ENCODE measurements at regions not wholly inside any gene's neighbourhood (a gene's known extent, or its start where the extent isn't known, plus 50 kb on each side); places are given as distances from the start of the nearest gene placed in this dataset.

DNA sequence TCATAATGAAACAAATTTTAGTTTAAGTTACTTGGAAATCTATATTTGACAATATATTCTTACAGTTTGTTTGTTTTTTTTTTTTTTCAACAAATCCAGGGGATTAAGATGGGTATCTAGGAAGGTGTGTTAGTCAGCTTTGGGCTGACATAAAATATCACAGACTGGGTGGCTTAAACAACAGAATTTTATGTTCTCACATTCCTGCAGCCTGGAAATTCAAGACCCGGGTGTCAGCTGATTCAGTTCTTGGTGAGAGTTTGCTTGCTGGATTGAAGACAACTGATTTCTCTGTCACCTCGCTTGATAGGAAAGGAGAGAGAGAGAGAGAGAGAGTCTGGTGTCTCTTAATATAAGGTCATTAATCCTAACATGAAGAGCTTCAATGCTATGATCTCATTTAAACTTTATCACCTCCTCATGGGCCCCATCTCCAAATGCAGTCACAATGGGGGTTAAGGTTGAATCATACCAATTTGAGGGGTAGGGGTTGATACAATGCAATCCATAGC is 465.2 kb downstream of the CENPC start:
- ChIA-PET CTCF (no interaction called here), POLR2A (no interaction called here)
- TF ChIP-seq SUZ12 (IDR thresholded peaks at IDR 0.05) (no peak), TARDBP (IDR thresholded peaks at IDR 0.05) (no peak), L3MBTL2 (conservative IDR thresholded peaks at IDR 0.05) (no peak)
- no peak for DNase-seq (ENCODE audit: extremely low spot score)

DNA sequence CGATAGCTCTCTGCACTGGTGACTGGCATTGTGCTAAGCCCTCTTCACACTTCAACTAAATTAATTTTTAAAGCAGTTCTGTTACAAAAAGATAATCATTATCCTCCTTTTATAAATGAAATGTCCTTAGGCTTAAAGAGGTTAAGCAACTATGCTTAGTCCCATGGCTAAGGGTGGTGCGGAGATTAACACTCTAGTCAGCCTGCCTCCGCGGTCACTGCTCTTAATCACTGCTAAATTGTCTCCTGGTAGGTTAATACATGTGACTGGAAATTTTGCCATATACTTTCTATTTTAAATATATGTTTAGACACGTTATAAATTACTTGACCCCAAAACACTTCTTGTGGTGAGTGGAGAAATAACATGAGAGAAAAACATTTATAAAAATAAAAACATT is 473.7 kb downstream of the CENPC start:
- CTCF ChIA-PET: no interaction called here

DNA sequence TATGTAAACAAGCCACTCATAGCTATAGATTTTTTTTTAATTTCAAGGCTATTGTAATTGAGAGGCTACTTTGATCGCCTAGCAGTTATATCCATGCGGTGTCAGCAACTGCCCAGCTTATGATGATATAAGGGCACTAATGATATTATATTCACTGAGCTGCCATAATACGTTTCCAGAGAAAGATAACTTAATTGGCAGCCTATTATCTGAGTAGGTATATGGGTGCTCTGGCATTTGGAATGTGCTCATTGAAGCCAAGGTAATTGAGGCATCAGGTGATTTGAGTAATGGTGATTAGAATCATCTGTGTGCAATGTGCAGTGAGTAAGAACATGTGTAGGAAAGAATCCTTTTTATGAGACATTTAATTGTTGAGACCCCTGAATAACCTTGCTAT is 490.0 kb downstream of the CENPC start:
- no peak for DNase-seq (ENCODE audit: extremely low spot score)
- CTCF ChIA-PET: no interaction called here
- no peak for TF ChIP-seq NFRKB (IDR thresholded peaks at IDR 0.05)
- TF ChIP-seq, protein P1, sequence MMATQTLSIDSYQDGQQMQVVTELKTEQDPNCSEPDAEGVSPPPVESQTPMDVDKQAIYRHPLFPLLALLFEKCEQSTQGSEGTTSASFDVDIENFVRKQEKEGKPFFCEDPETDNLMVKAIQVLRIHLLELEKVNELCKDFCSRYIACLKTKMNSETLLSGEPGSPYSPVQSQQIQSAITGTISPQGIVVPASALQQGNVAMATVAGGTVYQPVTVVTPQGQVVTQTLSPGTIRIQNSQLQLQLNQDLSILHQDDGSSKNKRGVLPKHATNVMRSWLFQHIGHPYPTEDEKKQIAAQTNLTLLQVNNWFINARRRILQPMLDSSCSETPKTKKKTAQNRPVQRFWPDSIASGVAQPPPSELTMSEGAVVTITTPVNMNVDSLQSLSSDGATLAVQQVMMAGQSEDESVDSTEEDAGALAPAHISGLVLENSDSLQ (IDR thresholded peaks at IDR 0.05): no peak
- no peak for TF ChIP-seq LEF1 (IDR thresholded peaks at IDR 0.05; ENCODE audit: borderline replicate concordance)
- POLR2A ChIA-PET: no interaction called here

More for the DNA sequence above, 473.7 kb downstream of the CENPC start:
- POLR2A ChIA-PET: no interaction called here
- no peak for DNase-seq (ENCODE audit: extremely low spot score)
- TF ChIP-seq ARNT (IDR thresholded peaks at IDR 0.05) (no peak), SP1 (IDR thresholded peaks at IDR 0.05) (no peak), ELF4 (IDR thresholded peaks at IDR 0.05) (no peak), ZNF384 (IDR thresholded peaks at IDR 0.05) (no peak), TARDBP (IDR thresholded peaks at IDR 0.05) (no peak), BHLHE40 (IDR thresholded peaks at IDR 0.05; ENCODE audit: borderline replicate concordance) (no peak), NFRKB (IDR thresholded peaks at IDR 0.05) (no peak), LEF1 (IDR thresholded peaks at IDR 0.05; ENCODE audit: borderline replicate concordance) (no peak)
- TF ChIP-seq, protein P1 (IDR thresholded peaks at IDR 0.05): no peak

DNA sequence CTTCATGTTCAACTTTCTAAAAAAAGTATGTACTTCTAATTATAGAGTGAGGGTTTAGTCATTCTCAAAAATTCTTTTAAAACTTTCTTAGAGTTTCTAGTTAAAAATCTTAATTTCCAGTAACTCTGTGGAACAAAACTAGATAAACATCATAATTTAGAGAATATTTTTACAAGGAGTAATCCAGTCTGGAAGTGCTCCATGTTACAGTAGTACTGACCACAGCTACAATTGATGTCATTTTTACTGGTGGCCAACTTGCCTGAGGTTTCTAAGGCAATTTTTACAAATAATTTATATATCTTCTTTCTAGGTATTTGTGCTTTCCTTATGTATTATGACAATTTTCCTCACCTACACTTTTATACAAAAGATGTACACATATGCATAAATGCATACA is 490.4 kb downstream of the CENPC start:
- ChIA-PET CTCF (no interaction called here), POLR2A (no interaction called here)
- TF ChIP-seq FOXM1 (IDR thresholded peaks at IDR 0.05; ENCODE audit: borderline replicate concordance) (no peak), HDGF (IDR thresholded peaks at IDR 0.05; ENCODE audit: borderline replicate concordance) (no peak), SUZ12 (IDR thresholded peaks at IDR 0.05) (no peak), SP1 (IDR thresholded peaks at IDR 0.05) (no peak), ZNF384 (IDR thresholded peaks at IDR 0.05) (no peak), BHLHE40 (IDR thresholded peaks at IDR 0.05; ENCODE audit: borderline replicate concordance) (no peak), ARNT (IDR thresholded peaks at IDR 0.05) (no peak), TARDBP (IDR thresholded peaks at IDR 0.05) (no peak), FOXA1 (IDR thresholded peaks at IDR 0.05) (no peak)
- TF ChIP-seq, protein P1 (IDR thresholded peaks at IDR 0.05): no peak
- DNase-seq (ENCODE audit: extremely low spot score): no peak

DNA sequence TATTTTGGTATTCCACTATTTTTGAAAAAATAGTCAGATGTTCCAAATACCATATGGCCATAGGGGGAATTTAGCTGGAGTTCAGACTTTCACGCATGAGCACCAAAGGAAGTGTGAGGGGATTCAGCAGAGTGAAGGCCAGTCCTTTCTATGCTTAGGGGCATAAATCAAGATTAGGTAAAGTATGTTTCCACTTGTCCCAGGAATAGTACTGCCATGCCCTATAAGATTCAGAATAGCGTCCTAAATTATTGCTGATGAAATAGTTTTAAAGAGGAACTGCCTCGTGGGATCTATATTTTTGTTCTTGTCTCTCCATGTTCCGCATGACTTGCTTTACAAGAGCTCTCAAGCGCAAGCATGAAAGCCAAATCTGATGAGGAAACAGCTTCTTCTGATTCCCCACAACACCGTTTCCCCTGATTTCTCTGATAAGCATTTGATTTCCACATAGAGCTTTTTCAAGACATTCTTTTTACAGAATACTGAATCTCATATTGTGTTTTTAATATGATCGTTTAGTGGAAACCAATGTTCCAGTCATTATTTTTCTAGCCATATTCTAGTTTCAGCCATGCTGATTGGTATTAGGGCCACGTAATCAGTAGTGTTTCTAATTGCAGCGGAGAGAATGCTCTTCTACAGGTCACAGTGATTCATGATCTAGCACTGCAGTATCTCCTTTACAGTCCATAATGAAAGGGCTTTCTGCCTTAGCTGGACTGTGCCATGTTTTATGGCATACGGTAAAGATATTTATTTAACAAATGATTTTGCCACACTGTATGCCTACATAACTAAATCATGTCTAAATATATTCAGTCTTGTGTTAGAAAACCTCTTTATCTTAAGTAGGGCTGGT is 492.3 kb downstream of the CENPC start:
- DNase-seq (ENCODE audit: extremely low spot score): peak; percentile 11
- POLR2A ChIA-PET: no interaction called here
- CTCF ChIA-PET: no interaction called here
- TF ChIP-seq, protein P1 (IDR thresholded peaks at IDR 0.05): peak; percentile 35
- TF ChIP-seq SP1 (IDR thresholded peaks at IDR 0.05) (no peak), L3MBTL2 (conservative IDR thresholded peaks at IDR 0.05) (no peak; the same call in 1 of the 2 replicates), LEF1 (IDR thresholded peaks at IDR 0.05; ENCODE audit: borderline replicate concordance) (no peak), ZNF384 (IDR thresholded peaks at IDR 0.05) (no peak), SUZ12 (IDR thresholded peaks at IDR 0.05) (no peak), CTBP1 (IDR thresholded peaks at IDR 0.05; ENCODE audit: borderline replicate concordance) (no peak)

DNA sequence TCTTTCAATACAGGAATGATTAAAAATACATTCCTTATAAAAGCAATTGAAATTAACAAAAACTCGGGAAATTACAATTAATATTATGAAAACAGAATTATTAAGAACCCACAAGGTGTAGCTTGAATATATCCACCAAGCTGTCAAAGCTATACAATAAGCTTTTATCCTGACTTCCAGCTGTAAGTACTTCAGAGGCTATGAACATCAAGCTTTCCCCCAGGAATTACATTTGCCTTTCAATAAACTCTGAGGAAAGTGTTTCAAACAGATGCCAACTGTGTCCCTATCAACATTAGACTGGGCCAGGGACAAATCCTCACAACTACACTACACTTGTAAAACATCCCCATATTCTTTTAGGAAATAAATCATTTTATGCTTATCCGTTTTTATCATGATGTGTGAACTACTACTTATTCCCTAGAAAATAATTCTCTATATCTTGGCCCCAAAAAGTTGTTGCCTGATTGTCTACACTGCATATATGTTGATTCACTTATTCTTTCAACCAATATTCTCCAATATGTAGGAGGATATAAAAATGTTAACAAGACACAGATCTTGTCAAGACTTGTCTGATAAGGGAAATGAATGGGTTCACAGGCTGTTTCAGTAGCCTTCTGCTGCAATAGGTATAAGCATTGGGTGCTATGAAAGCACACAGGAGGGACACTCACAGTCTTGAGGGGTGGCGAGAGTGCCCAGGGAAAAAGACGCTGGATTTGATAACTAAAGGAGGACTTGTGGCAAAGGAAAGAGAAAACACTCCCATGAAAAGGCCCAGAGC is 494.1 kb downstream of the CENPC start:
- ChIA-PET POLR2A (no interaction called here), CTCF (no interaction called here)
- TF ChIP-seq NFRKB (IDR thresholded peaks at IDR 0.05): no peak
- no peak for TF ChIP-seq L3MBTL2 (conservative IDR thresholded peaks at IDR 0.05)
- TF ChIP-seq ZNF384 (IDR thresholded peaks at IDR 0.05): no peak
- TF ChIP-seq CTBP1 (IDR thresholded peaks at IDR 0.05; ENCODE audit: borderline replicate concordance): no peak
- TF ChIP-seq SP1 (IDR thresholded peaks at IDR 0.05): no peak
- TF ChIP-seq, protein P1 (IDR thresholded peaks at IDR 0.05): no peak
- TF ChIP-seq FOXK2 (IDR thresholded peaks at IDR 0.05): no peak
- TF ChIP-seq FOXA1 (IDR thresholded peaks at IDR 0.05): no peak
- TF ChIP-seq ELF4 (IDR thresholded peaks at IDR 0.05): no peak
- no peak for TF ChIP-seq LEF1 (IDR thresholded peaks at IDR 0.05; ENCODE audit: borderline replicate concordance)
- no peak for TF ChIP-seq FOXM1 (IDR thresholded peaks at IDR 0.05; ENCODE audit: borderline replicate concordance)
- TF ChIP-seq BHLHE40 (IDR thresholded peaks at IDR 0.05; ENCODE audit: borderline replicate concordance): no peak
- no peak for TF ChIP-seq ARNT (IDR thresholded peaks at IDR 0.05)
- no peak for TF ChIP-seq HDGF (IDR thresholded peaks at IDR 0.05; ENCODE audit: borderline replicate concordance)
- no peak for TF ChIP-seq TARDBP (IDR thresholded peaks at IDR 0.05)
- TF ChIP-seq SUZ12 (IDR thresholded peaks at IDR 0.05): no peak
- DNase-seq (ENCODE audit: extremely low spot score): no peak
